K562 (cell line): ENCODE measurements at regions not wholly inside any gene's neighbourhood (a gene's known extent, or its start where the extent isn't known, plus 50 kb on each side); places are given as distances from the start of the nearest gene placed in this dataset.

ENCODE experiments used
- TAF1 ChIP-seq: IDR thresholded peaks from 2 replicates; pipeline ENCODE4 v1.6.1; 2011; ENCODE audit warnings: mild to moderate bottlenecking, low read length, moderate library complexity; ENCODE audit not compliant: insufficient read depth, control insufficient read depth, severe bottlenecking; ENCODE audit errors: extremely low read depth
- ZNF143 ChIP-seq: sonication (generic); formaldehyde crosslinking; IDR thresholded peaks from 2 replicates; pipeline ENCODE4 v1.9.0; 2022; ENCODE audit warnings: mild to moderate bottlenecking, missing genetic modification reagents
- ZNF274 ChIP-seq: IDR thresholded peaks from 2 replicates; pipeline ENCODE4 v1.6.1; 2011; ENCODE audit warnings: low read depth, mild to moderate bottlenecking, low read length, moderate library complexity, borderline replicate concordance

GRCh38 chr6:76861403-76861802 lies 601.9 kb downstream of the HTR1B start:
- TF ChIP-seq TAF1 (no peak), ZNF274 (no peak), ZNF143 (CRISPR knock-in tag) (no peak)
